Cardiac septum (tissue), 1 donor: ENCODE measurements at regions not wholly inside any gene's neighbourhood (a gene's known extent, or its start where the extent isn't known, plus 50 kb on each side); places are given as distances from the start of the nearest gene placed in this dataset.

Experiments
- DNase-seq: peaks from one replicate; pipeline ENCODE4 v3.0.0-alpha.2; 2020; ENCODE audit warnings: low spot score
- intact Hi-C: fragments of 100-400 bp; cut with DNase I; formaldehyde crosslinking; loops from one replicate; pipeline ENCODE4 v1.14.0; 2022
- donor health status: DM: no; HTN: no; CAD: no.

- intact Hi-C loops = no loop called here
- DNase-seq = no peak
Observed at GRCh38 chr7:136677471-136678365, 190.7 kb upstream of the CHRM2 start.

DNA sequence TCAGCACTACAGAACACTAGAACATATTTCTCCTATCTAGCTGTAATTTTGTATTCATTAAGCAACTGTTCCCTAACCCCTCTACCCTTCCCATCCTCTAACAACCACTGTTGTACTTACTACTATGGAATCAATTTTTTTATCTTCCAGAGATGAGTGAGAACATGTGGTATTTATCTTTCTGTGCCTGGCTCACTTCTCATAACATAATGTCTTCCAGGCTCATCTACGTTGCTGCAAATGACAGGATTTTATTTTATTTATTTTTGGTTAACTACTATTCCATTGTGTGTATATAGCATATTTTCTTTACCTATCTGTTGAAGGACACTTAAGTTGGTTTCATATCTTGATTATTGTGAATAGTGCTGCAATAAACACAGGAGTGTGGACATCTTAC, 200.9 kb upstream of the CHRM2 start:
- intact Hi-C loops = no loop called here
- DNase-seq = no peak

GRCh38 chr7:136665878-136666509, 202.5 kb upstream of the CHRM2 start:
- intact Hi-C loops = no loop called here
- no peak for DNase-seq

GRCh38 chr7:136664537-136664936, 203.9 kb upstream of the CHRM2 start:
- no peak for DNase-seq
- intact Hi-C loops = no loop called here

DNA sequence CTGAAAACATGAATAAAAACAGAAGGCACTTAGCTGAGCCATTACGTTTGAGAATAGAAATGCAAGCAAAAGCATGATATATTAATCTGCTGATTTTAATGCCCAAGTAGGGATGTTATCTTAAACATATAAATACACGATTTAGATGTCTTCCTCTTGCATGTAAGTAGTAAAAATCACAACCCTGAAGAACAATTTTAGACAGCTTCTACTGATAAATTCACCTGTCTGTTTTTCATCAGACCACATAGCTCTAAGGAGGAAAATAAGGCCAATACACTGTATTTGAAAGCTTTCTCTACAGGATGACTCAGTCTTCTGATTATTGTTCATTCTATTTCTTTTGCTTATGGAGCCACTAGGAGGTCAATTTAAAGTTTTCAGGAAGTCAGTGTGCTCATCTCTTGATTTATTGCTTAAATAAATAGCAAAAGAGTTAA, 210.9 kb upstream of the CHRM2 start:
- intact Hi-C loops = no loop called here

GRCh38 chr7:136656516-136656915, 211.9 kb upstream of the CHRM2 start:
- DNase-seq = no peak

More for the DNA sequence above, 210.9 kb upstream of the CHRM2 start:
- DNase-seq = no peak

DNA sequence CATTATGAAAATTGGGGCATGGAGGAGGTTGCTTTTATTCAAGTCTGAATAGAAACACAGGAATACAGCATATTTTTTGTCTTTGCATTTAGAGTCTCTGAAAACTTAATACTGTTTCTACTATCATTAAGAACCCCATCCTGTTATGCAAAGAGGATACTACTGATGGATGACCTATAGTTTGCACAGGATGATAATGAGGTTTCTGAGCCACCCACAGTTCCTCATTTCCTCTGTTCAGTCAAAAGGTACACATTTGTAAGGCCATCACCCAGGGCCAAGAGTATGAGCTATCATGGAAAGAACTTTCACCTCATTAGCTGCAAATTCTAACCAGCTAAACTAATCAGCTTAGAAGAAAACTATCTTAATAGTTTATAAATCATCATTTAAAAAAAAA, 213.0 kb upstream of the CHRM2 start:
- no peak for DNase-seq
- intact Hi-C loops = no loop called here

More at GRCh38 chr7:136656516-136656915, 211.9 kb upstream of the CHRM2 start:
- intact Hi-C loops = no loop called here

- no peak for DNase-seq
- intact Hi-C loops = no loop called here
Observed at GRCh38 chr7:136654406-136654805, 214.0 kb upstream of the CHRM2 start.

DNA sequence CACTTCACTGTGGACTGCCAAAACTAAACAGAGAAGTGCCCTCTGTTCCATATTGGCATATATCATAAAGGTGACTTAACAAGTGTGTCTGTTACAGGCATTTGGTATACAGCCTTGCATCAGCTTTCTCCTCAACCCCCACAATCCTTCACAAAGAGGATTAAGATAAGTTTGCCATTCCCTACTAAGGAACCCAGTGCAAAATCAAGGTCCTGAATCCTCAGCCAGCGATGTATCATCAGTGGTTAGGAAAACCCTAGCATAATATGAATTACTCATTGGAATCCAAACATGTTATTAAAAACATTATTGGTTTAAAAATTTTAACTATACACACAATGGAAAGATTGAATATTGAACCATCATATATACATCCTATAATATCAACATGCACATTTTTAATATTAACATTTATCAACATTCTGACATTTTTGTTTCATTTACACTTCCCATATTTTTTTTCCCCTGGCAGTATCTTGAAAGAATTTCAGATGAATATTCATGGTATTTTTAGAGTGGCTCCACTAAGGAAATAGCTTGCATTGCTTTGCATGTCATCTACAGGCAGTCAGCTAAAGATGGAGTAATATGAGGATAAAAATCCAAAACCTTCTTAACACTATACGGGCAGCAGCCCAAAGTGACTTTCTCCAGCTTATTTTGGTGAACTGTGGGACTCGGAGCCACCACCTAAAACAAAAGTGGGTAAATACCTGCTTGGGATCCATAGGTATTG, 215.6 kb upstream of the CHRM2 start:
- DNase-seq = no peak
- intact Hi-C loops = no loop called here

DNA sequence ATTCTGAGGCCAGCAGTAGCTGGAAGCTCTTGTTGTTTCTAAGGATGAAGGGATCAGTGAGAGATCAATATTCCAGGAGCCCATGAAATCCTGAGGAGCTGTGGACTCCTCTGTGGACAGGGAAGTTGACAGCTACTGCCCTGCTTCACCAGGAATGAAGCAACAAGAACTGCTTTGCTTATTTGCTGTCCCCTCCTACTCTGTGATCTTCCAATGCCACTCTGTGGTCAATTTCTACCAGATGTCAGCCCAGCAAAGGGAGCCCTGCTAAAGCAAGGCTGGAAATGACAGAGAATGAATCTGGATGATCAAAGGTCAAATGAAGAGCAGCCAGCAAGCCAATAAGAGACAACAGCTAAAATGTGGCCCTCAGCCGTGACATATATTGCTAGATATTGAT, 227.5 kb upstream of the CHRM2 start:
- no peak for DNase-seq
- intact Hi-C loops = no loop called here

GRCh38 chr7:136637813-136638212, 230.6 kb upstream of the CHRM2 start:
- intact Hi-C loops = no loop called here
- no peak for DNase-seq

DNA sequence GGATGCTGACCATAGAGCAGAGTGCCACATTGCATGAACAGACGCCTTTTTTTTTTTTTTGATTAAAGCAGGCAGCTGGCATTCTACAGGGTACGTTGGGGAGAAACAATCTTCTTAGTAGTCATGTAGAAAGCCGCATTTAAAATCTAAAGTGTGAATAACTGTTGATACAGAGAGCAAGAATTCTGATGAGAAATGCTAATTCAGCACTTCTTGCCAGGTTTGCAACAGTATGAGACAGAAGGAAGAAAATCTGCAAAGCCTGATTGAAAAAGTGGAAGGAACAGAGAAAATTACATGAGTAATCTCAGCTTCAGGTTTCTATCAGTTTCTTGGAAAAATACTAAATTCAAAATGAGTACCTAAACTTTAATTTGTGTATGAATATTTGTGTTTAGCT, 232.7 kb upstream of the CHRM2 start:
- DNase-seq = no peak
- intact Hi-C loops = no loop called here

DNA sequence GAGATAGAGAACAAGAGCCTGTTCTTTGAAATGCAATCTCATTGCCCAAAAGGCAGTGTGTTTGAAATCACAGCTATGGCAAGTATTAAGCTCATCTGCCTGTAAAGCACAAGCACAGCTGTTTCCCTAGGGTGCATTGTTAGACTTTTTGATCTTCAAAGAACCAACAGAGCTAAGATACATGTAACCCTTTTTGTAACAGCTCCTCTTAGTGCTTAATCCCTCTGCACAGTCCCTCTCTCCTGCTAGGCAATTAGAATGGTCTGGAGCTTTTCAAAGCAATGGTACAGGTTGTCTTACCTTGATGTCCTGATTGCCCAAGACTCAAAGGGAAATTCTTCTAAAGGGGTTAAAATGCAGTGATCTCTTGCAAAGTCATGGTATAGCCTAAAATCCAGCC, 249.6 kb upstream of the CHRM2 start:
- intact Hi-C loops = no loop called here

DNA sequence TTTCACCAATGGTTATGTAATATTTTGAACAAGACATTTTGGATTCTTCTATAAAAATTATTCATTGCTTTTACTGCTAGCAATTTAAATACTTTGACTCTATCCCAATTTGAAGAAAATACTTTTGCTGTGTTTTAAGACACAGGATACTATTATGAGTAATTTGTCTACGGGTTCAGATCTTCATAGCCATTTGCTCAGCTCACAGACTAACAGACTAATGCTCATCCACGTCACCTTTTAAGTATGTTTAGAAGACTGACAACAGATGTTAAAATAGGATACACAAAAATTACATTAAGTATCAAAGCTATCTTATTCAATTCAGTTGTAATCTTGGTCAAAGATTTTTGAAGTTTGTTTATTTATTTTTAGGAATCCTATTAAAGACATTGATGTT, 251.3 kb upstream of the CHRM2 start:
- DNase-seq = no peak
- intact Hi-C loops = no loop called here

More for the DNA sequence above, 249.6 kb upstream of the CHRM2 start:
- DNase-seq = no peak

- intact Hi-C loops = no loop called here
- no peak for DNase-seq
Observed at GRCh38 chr7:136605532-136606329, 262.7 kb upstream of the CHRM2 start.

DNA sequence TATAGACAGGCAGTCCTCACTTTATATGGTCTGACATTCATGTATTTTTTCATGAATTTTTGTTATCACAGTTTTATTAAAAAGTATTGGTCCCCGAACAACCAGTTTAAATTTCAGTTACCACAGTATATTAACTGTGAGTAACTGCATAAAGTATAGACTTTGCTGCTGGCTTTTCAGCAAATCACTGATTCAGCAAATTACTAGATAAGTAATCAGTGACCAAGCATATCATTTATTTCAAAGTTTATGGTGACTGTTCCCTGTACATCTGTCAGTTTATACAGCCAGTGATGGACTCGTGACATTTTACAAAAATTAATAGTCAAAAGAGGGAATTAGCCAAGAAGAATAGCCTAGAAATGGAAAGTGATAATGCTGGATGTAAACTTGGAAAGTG, 266.7 kb upstream of the CHRM2 start:
- DNase-seq = no peak
- intact Hi-C loops = no loop called here

GRCh38 chr7:136600475-136600874, 268.0 kb upstream of the CHRM2 start:
- no peak for DNase-seq
- intact Hi-C loops = no loop called here

- intact Hi-C loops = no loop called here
Observed at GRCh38 chr7:136594739-136595144, 273.7 kb upstream of the CHRM2 start.

GRCh38 chr7:136588216-136588615, 280.2 kb upstream of the CHRM2 start:
- DNase-seq = no peak
- intact Hi-C loops = no loop called here

More at GRCh38 chr7:136594739-136595144, 273.7 kb upstream of the CHRM2 start:
- no peak for DNase-seq
